ENCODE measurements at regions not wholly inside any gene's neighbourhood (a gene's known extent, or its start where the extent isn't known, plus 50 kb on each side); places are given as distances from the start of the nearest gene placed in this dataset.
"Not testable (repeated sequence)": the region's sequence is repeated elsewhere in the genome, so short reads cannot be mapped to it uniquely, and the experiment has no call there.

DNA sequence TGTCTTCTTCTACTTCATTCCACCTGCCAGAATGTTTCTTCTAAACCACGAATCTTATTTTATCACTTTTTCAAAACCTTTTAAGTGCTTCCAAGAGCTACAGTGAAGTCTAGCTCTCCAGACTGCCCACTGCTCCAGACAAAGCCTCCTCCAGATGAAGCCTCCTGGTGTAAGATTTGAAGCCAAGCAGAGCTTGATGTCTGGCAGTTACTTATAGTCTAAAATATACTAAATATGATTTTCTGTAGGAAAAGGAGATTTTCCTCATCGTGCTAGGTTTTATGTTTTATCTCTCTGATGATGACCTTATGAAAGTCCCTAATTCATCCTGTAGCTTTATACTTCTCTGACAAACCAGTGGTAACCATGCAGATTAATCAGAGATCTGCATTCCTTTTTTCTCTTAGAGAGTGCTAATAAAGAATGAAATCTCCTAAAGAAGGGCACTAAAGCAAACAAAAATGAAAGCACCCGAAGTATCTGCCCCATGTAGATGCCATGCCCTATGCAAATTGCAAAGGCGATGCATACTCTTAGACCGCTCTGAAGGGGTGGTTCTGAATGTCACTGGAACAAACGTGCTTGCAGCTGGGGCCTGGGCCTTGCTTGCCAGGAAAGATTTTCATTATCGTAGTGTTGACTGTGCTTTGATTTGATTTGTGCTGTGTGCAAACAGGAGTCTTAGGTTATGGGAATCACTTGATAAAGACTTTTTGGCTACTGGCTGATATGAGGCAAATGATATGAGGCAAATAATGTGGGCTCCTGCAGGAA is 314.2 kb downstream of the PID1 start:
- no peak for FAIRE-seq

DNA sequence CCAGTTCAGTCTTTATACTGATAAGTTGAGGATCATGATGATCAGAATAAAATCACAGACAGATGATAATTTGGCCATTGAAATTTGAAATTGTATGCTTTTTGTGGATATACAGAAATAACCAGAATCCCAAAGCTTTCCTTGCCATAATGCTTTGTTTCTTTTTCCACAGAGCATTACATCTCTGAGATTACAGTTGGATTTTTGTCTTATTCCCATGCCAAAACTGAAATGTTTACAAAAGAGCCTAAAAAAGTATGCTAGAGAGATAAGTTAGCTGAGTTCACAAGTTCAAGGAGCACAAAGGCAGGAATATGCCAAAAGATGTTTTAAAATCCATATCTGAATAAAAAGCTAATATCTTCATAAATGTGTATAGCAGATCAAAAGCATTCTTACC is 321.3 kb downstream of the PID1 start:
- FAIRE-seq: no peak

DNA sequence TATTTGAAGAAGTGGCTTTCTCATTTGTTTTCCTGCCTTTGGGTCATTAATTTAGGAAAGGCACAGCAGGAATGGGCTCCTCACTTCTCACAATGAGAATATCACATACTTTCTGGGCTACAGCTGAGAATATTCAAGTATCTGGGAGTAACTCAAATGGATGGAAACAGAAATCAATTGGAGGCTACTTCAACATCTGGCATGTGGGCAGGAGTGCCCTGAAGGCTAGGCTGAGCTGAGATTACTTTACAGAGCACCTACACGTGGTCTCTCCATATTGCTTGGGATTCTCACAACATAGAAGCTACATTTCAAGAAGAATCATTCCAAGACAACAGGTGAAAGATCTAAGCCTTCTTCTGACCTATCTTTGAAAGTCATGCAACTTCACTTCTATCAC is 325.4 kb downstream of the PID1 start:
- FAIRE-seq: no peak

DNA sequence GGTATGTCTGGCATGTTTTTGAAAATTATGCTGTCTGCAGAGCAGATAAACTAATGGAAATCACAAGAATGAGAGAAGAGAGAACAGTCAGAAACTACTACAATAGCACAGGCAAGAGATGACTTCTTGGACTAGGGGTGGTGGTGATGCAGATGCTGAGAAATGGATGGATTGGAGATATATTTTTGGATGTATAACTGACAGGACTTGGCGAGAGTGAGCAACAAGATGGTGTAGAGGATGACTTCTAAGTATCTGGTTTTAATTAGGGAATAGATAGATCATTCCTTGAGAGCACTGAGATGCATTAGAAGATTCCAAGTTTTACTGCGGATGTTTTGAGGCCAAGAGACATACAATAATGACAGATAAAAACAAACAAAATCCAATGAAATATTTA is 328.2 kb downstream of the PID1 start:
- FAIRE-seq: no peak

DNA sequence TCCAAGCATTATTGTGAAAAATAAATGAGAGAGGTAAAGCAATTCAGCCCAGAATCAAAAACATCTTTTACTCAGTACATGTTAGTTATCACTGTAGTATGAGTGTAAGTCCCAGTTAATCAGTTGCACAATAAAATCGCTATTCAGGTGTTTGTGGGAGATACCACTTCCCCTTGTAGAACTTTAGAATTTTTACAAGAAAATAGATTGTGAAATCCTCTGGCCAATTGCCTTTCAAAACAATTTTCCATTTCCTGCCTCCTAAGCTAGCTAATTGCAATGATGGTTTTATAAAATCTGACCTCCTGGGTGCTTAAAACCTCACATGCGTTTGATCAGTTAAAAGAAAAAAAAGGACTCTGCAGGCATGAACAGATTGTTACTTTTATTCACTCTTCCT is 332.5 kb downstream of the PID1 start:
- FAIRE-seq: no peak

DNA sequence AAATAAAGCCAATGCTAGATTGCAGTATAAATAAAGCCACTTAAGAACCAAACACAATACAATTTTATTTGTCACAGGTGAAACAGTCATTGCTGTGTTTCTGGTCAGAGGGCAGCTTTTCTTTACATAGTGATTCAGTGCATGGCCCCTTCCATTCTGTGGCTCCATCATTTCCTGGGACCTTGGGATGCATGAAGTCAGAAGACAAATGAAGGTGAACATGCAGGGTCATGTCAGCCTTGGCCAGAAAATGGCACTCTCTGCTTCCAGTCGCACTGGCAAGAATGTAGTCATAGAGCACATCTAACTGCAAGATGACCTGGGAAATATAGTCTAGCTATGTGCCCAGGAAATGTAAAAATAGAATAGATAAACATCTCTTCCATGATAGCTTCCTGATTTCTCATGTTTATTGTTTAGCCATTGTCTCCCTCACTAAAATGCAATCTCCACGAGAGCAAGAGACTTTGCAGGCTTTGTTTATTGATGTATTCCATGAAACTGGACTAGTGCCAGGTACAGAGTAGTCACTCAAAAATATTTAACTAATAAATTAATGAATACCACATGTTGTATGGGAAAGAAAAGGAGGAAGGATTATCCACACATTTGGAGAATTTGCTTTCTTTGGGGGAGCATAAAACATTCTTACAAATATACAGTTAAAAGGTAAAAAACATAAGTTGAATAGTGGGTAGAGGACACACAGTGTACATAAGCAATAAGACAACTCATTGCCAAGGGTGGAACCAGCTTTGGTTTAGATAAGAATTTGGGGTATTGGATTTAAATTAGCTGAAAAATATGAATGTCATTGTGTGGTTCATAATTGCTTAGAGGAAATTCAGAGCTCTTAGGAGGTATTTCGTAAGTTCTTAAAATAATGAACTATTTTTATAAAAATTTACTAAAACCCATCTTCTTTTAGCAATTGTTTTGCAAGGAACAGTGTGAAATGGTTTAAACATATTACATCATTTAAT is 343.8 kb downstream of the PID1 start:
- FAIRE-seq: no peak

DNA sequence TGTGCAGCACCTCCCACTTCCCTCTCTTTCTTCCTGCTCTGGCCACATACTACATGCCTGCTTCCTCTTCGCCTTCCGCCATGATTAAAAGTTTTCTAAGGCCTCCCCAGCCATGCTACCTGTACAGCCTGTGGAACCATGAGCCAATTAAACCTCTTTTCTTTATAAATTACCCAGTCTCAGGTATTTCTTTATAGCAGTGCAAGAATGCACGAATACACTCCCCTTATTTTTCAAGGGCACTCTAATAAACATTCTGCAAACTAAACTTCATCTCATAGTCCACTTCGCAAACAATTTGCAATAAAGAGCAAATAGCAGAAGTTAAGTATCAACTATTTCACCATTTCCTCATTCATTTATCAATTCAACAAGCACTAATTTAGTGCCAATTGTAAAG is 351.3 kb downstream of the PID1 start:
- FAIRE-seq: no peak

DNA sequence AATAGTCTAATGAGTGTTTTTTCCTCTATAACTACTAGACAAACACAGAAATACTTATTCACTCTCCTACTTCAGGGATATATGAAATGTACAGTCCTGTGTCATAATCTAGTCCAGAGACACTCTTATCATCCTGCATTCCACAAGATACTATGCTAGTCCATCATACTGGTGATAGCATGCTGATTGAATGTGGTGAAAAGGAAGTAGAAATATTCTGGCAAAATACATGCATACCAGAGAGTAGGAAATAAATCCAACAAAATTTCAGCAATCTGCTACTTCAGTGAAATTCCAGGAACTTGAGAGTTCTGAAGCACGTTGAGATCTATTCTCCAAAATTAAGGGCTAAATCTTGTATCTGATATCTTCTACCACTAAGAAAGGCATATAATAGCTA is 353.9 kb downstream of the PID1 start:
- FAIRE-seq: no peak

DNA sequence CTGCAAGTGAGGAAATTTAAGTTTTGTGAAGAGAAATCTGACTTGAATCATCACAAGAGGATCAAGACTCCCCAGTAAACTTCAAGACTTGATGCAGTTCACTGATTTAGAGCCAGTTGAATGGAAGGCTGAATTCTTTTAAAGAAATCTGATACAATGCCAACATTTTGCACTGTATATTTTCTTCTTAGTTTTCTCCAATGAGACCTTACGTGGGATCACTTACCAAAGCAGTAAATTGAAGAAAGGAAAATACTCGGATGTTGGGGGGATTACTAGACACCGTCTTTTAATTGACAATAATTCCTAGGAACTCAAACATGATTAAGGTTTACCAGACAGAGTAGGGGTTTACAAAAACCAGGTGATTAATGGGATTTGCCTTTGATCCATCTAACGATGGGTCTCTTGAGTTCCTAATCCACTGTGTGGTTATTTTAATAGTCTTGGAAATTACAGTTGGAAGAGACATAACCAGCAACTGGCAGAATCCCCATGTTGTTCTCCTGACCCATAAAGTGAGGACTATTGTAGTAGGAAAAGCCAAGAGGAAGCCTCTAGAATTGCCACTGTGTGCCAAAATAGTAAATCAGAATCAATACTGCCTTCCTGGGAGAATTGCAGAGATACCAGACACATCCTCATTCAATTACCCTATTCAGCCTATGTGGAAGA is 354.5 kb downstream of the PID1 start:
- no peak for FAIRE-seq

DNA sequence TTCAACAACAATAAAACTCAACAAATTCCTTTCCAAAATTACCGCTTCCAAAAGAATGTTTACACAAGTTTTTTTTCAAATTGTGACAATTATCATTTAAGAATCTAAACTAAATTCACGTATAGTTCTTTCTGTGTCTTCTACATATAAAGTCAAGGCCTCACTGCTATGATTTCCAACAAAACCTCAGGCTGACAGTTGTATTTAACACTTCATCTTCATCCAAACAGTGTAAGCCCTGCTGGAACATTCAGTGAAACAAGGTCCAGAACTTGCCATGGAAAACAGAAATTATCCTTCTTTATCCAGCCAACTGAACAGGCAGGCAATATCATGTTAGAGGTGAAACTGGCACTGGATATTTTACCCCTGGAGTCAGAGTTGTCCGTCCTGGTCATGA is 357.9 kb downstream of the PID1 start:
- FAIRE-seq: no peak

DNA sequence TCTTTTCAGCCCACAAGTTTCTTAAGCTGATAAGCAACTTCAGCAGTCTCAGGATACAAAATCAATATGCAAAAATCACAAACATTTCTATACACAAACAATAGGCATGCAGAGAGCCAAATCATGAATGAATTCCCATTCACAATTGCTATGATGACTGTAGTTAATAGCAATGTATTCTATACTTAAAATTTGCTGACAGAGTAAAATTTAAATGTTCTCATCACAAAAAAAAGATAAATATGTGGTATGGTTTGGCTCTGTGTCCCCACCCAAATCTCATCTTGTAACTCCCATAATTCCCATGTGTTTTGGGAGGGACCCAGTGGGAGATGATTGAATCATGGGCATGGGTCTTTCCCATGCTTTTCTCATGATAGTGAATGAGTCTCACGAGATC is 360.2 kb downstream of the PID1 start:
- FAIRE-seq: not testable (repeated sequence)

DNA sequence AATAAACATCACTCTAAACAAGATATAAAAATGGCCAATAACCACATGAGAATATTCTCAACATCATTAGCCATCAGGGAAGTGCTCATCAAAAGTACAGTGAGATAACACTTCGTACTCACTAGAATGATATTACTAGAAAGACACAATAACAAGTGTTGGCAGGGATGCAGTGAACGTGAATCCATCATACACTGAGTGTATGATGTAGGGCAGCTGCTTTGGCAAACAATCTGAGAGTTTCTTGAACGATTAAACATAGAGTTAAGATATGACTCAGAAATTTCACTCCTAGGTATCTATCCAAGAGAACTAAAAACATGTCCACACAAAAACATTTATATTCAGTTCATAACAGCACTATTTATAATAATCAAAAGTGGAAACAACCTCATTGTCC is 368.9 kb downstream of the PID1 start:
- FAIRE-seq: no peak

DNA sequence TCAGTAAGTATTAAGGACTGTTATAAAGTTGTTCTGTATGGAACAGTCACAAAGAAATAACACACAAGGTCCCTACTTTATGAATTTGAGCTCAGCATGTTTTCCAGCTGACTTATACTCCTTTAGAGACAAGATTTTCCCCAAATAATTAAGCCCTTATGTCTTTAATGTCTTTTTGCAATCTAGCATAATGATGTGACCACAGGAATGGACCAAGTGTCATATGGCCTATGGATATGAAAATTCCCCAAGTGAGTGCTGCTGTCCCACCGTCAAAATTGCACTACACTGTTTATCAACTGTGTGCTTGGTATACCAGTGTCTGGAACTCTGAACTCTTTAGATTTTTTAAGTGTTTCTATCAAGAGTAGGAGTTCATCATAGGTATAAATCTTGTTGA is 369.6 kb downstream of the PID1 start:
- FAIRE-seq: no peak

DNA sequence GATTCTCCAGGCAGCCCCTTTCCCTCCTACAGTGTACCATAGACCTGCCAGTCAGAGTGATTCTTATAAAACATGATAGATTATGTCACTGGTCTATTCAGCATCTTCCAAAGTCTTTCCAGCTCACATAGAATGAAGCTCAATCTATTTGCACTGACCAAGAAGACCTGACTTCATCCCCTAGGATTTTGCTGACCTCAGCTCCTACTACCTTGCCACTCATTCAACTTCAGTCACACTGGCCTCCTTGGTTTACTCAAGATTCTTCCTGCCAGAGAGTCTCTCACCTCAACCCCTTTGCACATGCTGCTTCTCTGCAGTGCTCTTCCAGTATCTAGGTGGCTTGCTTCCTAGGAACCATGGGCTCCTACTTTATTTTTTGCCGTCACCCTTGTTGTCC is 392.9 kb downstream of the PID1 start:
- no peak for FAIRE-seq

DNA sequence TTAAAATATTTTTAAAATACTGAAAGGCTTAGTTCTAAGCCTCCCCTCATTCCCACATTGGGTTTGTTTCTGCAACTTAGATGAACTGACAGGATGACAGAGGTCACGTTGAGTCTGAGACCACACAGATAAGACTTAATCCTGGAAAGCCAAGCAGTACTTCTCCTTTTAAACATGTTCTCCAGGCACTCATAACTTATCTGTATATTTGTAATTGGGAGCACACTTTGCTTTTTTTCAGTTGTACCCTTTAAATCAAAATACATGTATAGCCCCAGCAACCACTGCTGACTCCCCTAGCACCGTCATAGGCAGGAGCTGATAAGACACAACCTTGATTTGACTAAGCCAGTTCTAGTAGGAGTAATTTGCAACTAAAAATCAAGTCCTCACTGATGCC is 394.8 kb downstream of the PID1 start:
- FAIRE-seq: no peak

DNA sequence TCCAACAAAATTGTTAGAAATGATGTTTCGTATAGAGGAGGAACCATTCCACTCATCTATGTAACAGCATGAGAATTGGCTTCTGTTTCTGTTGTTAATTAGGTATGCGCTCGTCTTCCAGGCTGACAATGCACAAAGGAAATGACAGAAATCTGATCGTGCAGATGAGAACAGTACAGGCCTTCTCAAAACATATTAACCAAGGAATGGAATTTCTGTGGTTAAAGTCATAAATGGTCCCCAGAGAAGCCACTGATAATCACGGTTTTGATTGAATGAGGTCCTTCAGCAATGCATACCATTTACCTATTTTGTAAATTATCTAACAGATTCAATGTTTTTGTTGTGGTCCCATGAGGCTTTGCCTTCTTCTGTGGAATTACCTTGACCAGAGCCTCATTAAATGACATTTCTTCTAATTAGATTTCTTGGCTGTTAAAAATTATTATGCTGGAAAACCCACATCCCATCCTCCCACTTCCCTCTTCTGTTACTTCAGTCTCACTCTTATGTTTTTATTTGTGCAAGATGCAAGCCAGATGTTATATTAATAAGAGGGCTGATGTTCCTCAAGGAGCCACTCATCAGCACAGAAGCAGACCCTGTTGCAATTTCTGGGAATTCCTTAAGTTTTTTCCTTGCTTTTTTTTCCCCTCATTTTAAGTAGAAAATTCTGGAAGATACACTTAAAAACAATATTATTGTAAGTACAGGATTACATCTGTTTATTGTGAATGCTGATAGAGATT is 395.8 kb downstream of the PID1 start:
- FAIRE-seq: no peak

DNA sequence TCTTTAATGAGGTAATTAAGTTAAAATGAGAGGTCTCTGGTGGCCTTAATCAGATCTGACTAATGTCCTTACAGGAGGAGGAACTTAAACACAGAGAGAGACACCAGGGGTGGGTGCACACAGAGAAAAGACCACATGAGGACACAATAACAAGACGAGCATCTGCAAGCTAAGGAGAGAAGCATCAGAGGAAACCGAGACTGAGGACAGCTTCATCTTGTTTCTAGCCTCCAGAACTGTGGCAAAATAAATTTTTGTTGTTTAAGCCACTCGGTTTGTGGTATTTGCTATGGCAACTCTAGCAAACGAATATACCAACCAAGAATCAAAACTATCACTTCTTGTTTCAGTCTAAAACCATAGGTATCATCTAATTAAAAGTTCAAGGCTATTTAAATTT is 400.1 kb downstream of the PID1 start:
- no peak for FAIRE-seq

DNA sequence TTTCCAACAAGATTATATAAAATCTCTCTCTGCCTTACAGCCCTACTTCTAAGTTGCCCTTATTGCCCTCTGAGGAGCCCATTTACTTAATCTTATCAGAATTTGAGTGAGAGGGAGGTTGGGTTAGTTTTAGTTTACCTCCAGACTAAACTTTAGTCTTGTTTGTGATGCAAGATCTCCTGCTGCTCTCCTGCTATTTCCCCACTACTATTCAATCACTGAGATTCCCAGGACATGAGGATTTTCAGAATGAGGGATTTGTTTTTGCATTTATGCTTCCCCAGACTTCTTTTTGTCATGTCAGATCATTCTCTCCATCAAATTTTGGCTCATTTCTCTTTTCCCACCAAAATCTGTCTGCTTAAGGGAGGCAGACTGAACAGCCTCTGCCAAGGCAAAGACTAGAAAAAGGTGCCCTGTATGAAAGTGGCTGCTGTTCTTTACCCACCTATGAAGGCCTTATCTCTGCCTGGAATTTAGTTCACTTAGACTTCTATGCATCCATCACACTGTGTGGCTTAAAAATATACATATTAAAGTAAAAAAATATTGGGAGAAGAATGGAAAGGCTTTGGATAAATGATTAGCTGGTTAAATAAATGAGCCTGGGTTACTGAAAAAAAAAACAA is 401.3 kb downstream of the PID1 start:
- no peak for FAIRE-seq

DNA sequence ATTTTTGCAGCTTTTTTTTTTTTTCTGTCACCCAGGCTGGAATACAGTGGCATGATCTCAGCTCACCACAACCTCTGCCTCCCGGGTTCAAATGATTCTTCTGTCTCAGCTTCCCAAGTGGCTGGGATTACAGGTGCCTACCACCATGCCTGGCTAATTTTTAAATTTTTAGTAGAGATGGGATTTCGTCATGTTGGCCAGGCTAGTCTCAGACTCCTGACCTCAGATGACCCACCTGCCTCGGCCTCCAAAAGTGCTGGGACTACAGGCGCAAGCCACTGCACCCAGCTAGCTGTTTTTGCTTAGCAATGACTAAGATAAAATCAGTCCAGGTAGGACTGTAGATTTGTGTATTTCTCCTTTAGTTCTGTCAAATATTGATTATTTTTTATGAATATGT is 403.7 kb downstream of the PID1 start:
- no peak for FAIRE-seq

DNA sequence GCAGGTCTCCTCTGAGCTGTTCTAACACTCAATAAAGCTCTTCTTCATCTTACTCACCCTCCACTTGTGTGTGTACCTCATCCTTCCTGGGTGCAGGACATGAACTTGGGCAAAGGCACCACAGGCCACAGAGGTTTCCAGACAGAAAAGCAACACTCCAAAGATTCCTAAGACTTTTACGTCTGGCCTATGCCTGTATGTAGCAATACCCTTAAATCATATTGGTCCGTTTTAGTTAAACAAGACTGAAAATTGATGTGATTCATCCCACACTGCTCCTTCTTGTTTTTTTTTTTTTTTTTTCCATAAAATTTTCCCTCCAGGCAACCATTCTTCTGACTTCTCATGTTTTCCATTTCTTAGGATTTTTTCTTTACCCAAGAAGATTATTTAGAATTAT is 404.3 kb downstream of the PID1 start:
- FAIRE-seq: no peak

DNA sequence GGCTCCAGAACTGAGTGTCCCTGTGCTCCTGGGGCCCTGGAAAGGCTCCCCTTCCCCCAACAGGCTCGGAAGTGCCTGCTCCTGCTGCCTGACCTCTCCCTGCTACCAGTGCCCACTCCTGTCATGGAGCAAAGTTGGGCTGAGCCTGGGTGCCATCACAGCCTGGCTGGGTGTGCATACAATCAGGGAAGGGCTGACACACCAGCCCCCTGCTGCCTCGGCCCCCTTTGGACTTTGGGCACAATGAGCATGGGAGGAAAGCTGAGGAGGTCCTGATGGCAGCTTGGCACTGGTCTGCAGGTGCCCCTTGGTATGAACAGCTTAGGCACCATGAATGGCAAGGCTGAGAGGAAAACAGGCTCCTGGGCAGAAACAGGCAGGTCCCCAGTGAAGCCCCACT is 405.0 kb downstream of the PID1 start:
- no peak for FAIRE-seq

DNA sequence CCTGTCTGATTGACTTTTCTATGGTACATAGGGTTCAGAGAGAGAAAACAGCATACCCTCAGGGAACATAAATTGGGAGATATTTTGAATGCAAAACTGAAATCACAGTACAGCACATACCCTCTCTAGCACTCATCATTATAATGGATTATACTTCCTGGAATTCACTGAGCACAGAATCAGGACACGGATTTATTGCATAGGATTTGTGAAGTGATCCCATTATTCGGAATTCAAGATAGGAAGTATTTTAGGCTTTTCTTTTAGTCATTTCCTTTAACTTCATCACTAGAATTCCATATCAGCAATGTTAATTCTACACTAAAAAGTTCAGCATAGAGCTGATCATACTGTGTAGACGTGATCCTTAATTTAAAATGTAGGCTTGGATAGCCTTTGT is 407.0 kb downstream of the PID1 start:
- FAIRE-seq: no peak

Data from G401.6 (cell line).